GM13977 (cell line): ENCODE measurements at regions not wholly inside any gene's neighbourhood (a gene's known extent, or its start where the extent isn't known, plus 50 kb on each side); places are given as distances from the start of the nearest gene placed in this dataset.

ENCODE experiments used
- DNase-seq: peaks from one replicate; pipeline ENCODE4 v3.0.0; 2012; ENCODE audit warnings: low spot score
- CTCF ChIP-seq: IDR thresholded peaks from 2 replicates; pipeline ENCODE4 v1.5.1; 2012; ENCODE audit warnings: mild to moderate bottlenecking, control low read depth; ENCODE audit not compliant: insufficient read depth; ENCODE audit errors: extremely low read depth, missing control alignments
- in situ Hi-C: fragments of 300-500 bp; cut with MboI; formaldehyde crosslinking; loops from one replicate; pipeline ENCODE4 v1.12.0; 2022; ENCODE audit warnings: low sequenced_read_pairs, low pct_unique_long_range_greater_than_20kb, mixed read lengths, inconsistent platforms; ENCODE audit not compliant: unreplicated experiment

- TF ChIP-seq CTCF, result no peak
- DNase-seq, result no peak
- in situ Hi-C loops, result no loop called here
These were observed 1472.2 kb downstream of the PCDH7 start for GRCh38 chr4:32192363-32192762.

GRCh38 chr4:32192991-32193390, 1472.8 kb downstream of the PCDH7 start:
- in situ Hi-C loops, result no loop called here
- DNase-seq, result no peak
- no peak for TF ChIP-seq CTCF

GRCh38 chr4:32196950-32197688, 1477.0 kb downstream of the PCDH7 start:
- no peak for DNase-seq
- TF ChIP-seq CTCF, result no peak
- in situ Hi-C loops, result no loop called here

- in situ Hi-C loops, result no loop called here
- TF ChIP-seq CTCF, result no peak
- DNase-seq, result no peak
These were observed 1479.5 kb downstream of the PCDH7 start for GRCh38 chr4:32199639-32200038.

- in situ Hi-C loops, result no loop called here
- no peak for TF ChIP-seq CTCF
- DNase-seq, result no peak
These were observed 1483.2 kb downstream of the PCDH7 start for GRCh38 chr4:32203340-32203739.

- TF ChIP-seq CTCF, result no peak
- no peak for DNase-seq
- in situ Hi-C loops, result no loop called here
These were observed 1486.6 kb downstream of the PCDH7 start for GRCh38 chr4:32206756-32207155.
